HK-2 (cell line): ENCODE measurements at regions not wholly inside any gene's neighbourhood (a gene's known extent, or its start where the extent isn't known, plus 50 kb on each side); places are given as distances from the start of the nearest gene placed in this dataset.
A peak's percentile ranks its signal among the peaks of the same experiment; 100 is the strongest.

Experiments used
- DNase-seq: peaks from one replicate; pipeline ENCODE4 v3.0.0-alpha.2; 2018; ENCODE audit not compliant: unreplicated experiment

- DNase-seq, result peak; percentile 93
Observed at GRCh38 chr9:119004618-119004990, 364.6 kb downstream of the BRINP1 start.

GRCh38 chr9:119005162-119005561 lies 364.1 kb downstream of the BRINP1 start:
- DNase-seq, result peak; percentile 39

GRCh38 chr9:119009249-119009648 lies 360.0 kb downstream of the BRINP1 start:
- no peak for DNase-seq

GRCh38 chr9:119020284-119020683 lies 349.0 kb downstream of the BRINP1 start:
- DNase-seq, result no peak

- no peak for DNase-seq
Observed at GRCh38 chr9:119020730-119021333, 348.4 kb downstream of the BRINP1 start.

- DNase-seq, result no peak
Observed at GRCh38 chr9:119026120-119026519, 343.1 kb downstream of the BRINP1 start.

- DNase-seq, result no peak
Observed at GRCh38 chr9:119027901-119028699, 341.1 kb downstream of the BRINP1 start.

GRCh38 chr9:119029886-119030285 lies 339.3 kb downstream of the BRINP1 start:
- no peak for DNase-seq

- no peak for DNase-seq
Observed at GRCh38 chr9:119033596-119033995, 335.6 kb downstream of the BRINP1 start.

- no peak for DNase-seq
Observed at GRCh38 chr9:119036969-119037368, 332.3 kb downstream of the BRINP1 start.

- DNase-seq, result no peak
Observed at GRCh38 chr9:119043996-119044395, 325.2 kb downstream of the BRINP1 start.

GRCh38 chr9:119044806-119045205 lies 324.4 kb downstream of the BRINP1 start:
- DNase-seq, result no peak

GRCh38 chr9:119047513-119048307 lies 321.5 kb downstream of the BRINP1 start:
- no peak for DNase-seq

- DNase-seq, result no peak
Observed at GRCh38 chr9:119050281-119050680, 319.0 kb downstream of the BRINP1 start.

- DNase-seq, result no peak
Observed at GRCh38 chr9:119052339-119053030, 316.8 kb downstream of the BRINP1 start.

GRCh38 chr9:119053070-119053469 lies 316.2 kb downstream of the BRINP1 start:
- DNase-seq, result no peak

GRCh38 chr9:119060629-119061385 lies 308.4 kb downstream of the BRINP1 start:
- no peak for DNase-seq

- DNase-seq, result no peak
Observed at GRCh38 chr9:119071636-119072035, 297.6 kb downstream of the BRINP1 start.

GRCh38 chr9:119074017-119074416 lies 295.2 kb downstream of the BRINP1 start:
- DNase-seq, result no peak

GRCh38 chr9:119078015-119078414 lies 291.2 kb downstream of the BRINP1 start:
- DNase-seq, result no peak

GRCh38 chr9:119083673-119084072 lies 285.6 kb downstream of the BRINP1 start:
- no peak for DNase-seq
